ENCODE measurements at regions not wholly inside any gene's neighbourhood (a gene's known extent, or its start where the extent isn't known, plus 50 kb on each side); places are given as distances from the start of the nearest gene placed in this dataset.
"Not testable (repeated sequence)": the region's sequence is repeated elsewhere in the genome, so short reads cannot be mapped to it uniquely, and the experiment has no call there.

- TF ChIP-seq ETS1 (IDR thresholded peaks at IDR 0.05) = no peak
- no peak for TF ChIP-seq NANOG (IDR thresholded peaks at IDR 0.05; ENCODE audit: borderline replicate concordance)
- TF ChIP-seq JUNB (IDR thresholded peaks at IDR 0.05; ENCODE audit: unreplicated experiment) = no peak
- no peak for TF ChIP-seq EZH2phosphoT487 (IDR thresholded peaks at IDR 0.05; ENCODE audit: unreplicated experiment)
- no peak for TF ChIP-seq EZH2 (IDR thresholded peaks at IDR 0.05; ENCODE audit: low read depth, unreplicated experiment)
- no peak for TF ChIP-seq CTCF (conservative IDR thresholded peaks at IDR 0.05; ENCODE audit: low read depth in 2 of 2)
- no peak for TF ChIP-seq STAT1 (IDR thresholded peaks at IDR 0.05; ENCODE audit: unreplicated experiment)
- TF ChIP-seq POLR2AphosphoS5 (IDR thresholded peaks at IDR 0.05; ENCODE audit: low read depth) = no peak
- no peak for TF ChIP-seq CREB1 (CRISPR knock-in tag; IDR thresholded peaks at IDR 0.05; ENCODE audit: low read depth)
- no peak for TF ChIP-seq ZNF114 (CRISPR knock-in tag; IDR thresholded peaks at IDR 0.05)
Observed at GRCh38 chr7:120064565-120064964, 208.4 kb upstream of the KCND2 start (continued).

GRCh38 chr7:120066898-120067297 is 206.1 kb upstream of the KCND2 start:
- DNase-seq (ENCODE audit: low spot score); H3K79me2 ChIP-seq (replicated peaks; ENCODE audit: insufficient read depth); ATAC-seq: not testable (repeated sequence)

GRCh38 chr7:120070201-120070600 is 202.8 kb upstream of the KCND2 start:
- no peak overlapping the region for H3K27ac ChIP-seq (ENCODE audit: low read depth)
- DNase-seq (ENCODE audit: low spot score) (no peak), ATAC-seq (no peak)
- H3K4me1 ChIP-seq (ENCODE audit: insufficient read depth) = no peaks in the 10 kb centered on the region
- Mint-ChIP-seq H3K36me3 (ENCODE audit: low read depth) (peaks cover 30% of the 10 kb centered on the region), H3K9me3 (peaks cover 34% of the 10 kb centered on the region), H3K27me3 (ENCODE audit: insufficient read depth, low read depth, poor library complexity) (no peaks in the 10 kb centered on the region), H3K4me3 (no peak overlapping the region), H3K4me1 (no peaks in the 10 kb centered on the region), H3K27ac (no peak overlapping the region)
- no peaks in the 10 kb centered on the region for H3F3A ChIP-seq (replicated peaks; ENCODE audit: low read depth)
- H2AFZ ChIP-seq = no peak overlapping the region
- no peak overlapping the region for H3K4me2 ChIP-seq
- H3K27me3 ChIP-seq (ENCODE audit: insufficient read depth) = no peaks in the 10 kb centered on the region
- no peaks in the 10 kb centered on the region for H3K36me3 ChIP-seq (ENCODE audit: insufficient read depth)
- no peaks in the 10 kb centered on the region for H4K20me1 ChIP-seq (replicated peaks; ENCODE audit: insufficient read depth)
- no peak overlapping the region for H3K4me3 ChIP-seq
- no peaks in the 10 kb centered on the region for H3K9me2 ChIP-seq (ENCODE audit: insufficient read depth)
- no peak for TF ChIP-seq STAT1 (IDR thresholded peaks at IDR 0.05; ENCODE audit: unreplicated experiment)
- TF ChIP-seq ZNF331 (CRISPR knock-in tag; IDR thresholded peaks at IDR 0.05; ENCODE audit: low read depth) = no peak
- no peak for TF ChIP-seq POLR2AphosphoS5 (IDR thresholded peaks at IDR 0.05; ENCODE audit: low read depth)
- no peak for TF ChIP-seq ZNF462 (CRISPR knock-in tag; IDR thresholded peaks at IDR 0.05)
- no peak for TF ChIP-seq ZNF114 (CRISPR knock-in tag; IDR thresholded peaks at IDR 0.05)
- no peak for TF ChIP-seq JUNB (IDR thresholded peaks at IDR 0.05; ENCODE audit: unreplicated experiment)
- no peaks in the 10 kb centered on the region for H3K79me2 ChIP-seq (replicated peaks; ENCODE audit: insufficient read depth)

More at GRCh38 chr7:120066898-120067297, 206.1 kb upstream of the KCND2 start:
- H3K27ac Mint-ChIP-seq; H3K36me3 ChIP-seq (ENCODE audit: insufficient read depth); H3K27ac ChIP-seq (ENCODE audit: low read depth); H3K9me2 ChIP-seq (ENCODE audit: insufficient read depth); H3K4me1 Mint-ChIP-seq; H4K20me1 ChIP-seq (replicated peaks; ENCODE audit: insufficient read depth); H3K4me3 ChIP-seq; H3K4me2 ChIP-seq; H3F3A ChIP-seq (replicated peaks; ENCODE audit: low read depth); H2AFZ ChIP-seq; H3K4me3 Mint-ChIP-seq; H3K27me3 ChIP-seq (ENCODE audit: insufficient read depth); H3K4me1 ChIP-seq (ENCODE audit: insufficient read depth); H3K27me3 Mint-ChIP-seq (ENCODE audit: insufficient read depth, low read depth, poor library complexity): not testable (repeated sequence)
- Mint-ChIP-seq H3K9me3 (peaks cover 34% of the 10 kb centered on the region), H3K36me3 (ENCODE audit: low read depth) (peaks cover 30% of the 10 kb centered on the region)

Data from GM23338 (cell line).